ENCODE measurements at regions not wholly inside any gene's neighbourhood (a gene's known extent, or its start where the extent isn't known, plus 50 kb on each side); places are given as distances from the start of the nearest gene placed in this dataset.

GRCh38 chr10:4751211-4751610 lies 74.8 kb upstream of the AKR1E2 start:
- TF ChIP-seq ZNF609 (CRISPR knock-in tag; IDR thresholded peaks at IDR 0.05; ENCODE audit: borderline replicate concordance), result no peak
- TF ChIP-seq HCFC1 (IDR thresholded peaks at IDR 0.05; ENCODE audit: low read depth, low read length), result no peak
- no peak for TF ChIP-seq NFXL1 (CRISPR knock-in tag; IDR thresholded peaks at IDR 0.05)
- no peak for TF ChIP-seq CTCF (IDR thresholded peaks at IDR 0.05 in 2 of 3, conservative IDR thresholded peaks at IDR 0.05 in 1 of 3; ENCODE audit: insufficient read depth in 2 of 3, low read depth in 1 of 3, low read length in 3 of 3)
- no peak for TF ChIP-seq ZSCAN29 (IDR thresholded peaks at IDR 0.05)
- TF ChIP-seq PRDM10 (IDR thresholded peaks at IDR 0.05; ENCODE audit: partially characterized antibody), result no peak
- TF ChIP-seq TCF7L2 (IDR thresholded peaks at IDR 0.05; ENCODE audit: low read depth, low read length), result no peak
- no peak for TF ChIP-seq USF2 (CRISPR knock-in tag; IDR thresholded peaks at IDR 0.05)
- no peak for TF ChIP-seq FOXP4 (CRISPR knock-in tag; IDR thresholded peaks at IDR 0.05; ENCODE audit: borderline replicate concordance)
- no peak for TF ChIP-seq ZEB2 (IDR thresholded peaks at IDR 0.05)
- no peak for TF ChIP-seq ZNF830 (CRISPR knock-in tag; IDR thresholded peaks at IDR 0.05)
- no peak for TF ChIP-seq MAX (CRISPR knock-in tag; IDR thresholded peaks at IDR 0.05)
- TF ChIP-seq POLR2AphosphoS5 (IDR thresholded peaks at IDR 0.05; ENCODE audit: control insufficient read depth, insufficient read depth, low read depth, low read length), result no peak
- TF ChIP-seq GABPA (tag; conservative IDR thresholded peaks at IDR 0.05; ENCODE audit: low read depth), result no peak

Measured in K562 (cell line).